Ureter (tissue), 1 donor: ENCODE measurements at regions not wholly inside any gene's neighbourhood (a gene's known extent, or its start where the extent isn't known, plus 50 kb on each side); places are given as distances from the start of the nearest gene placed in this dataset.
"Not testable (repeated sequence)": the region's sequence is repeated elsewhere in the genome, so short reads cannot be mapped to it uniquely, and the experiment has no call there.

Experiments
- DNase-seq: peaks from one replicate; pipeline ENCODE4 v3.0.0-alpha.2; 2020; ENCODE audit warnings: low spot score
- donor health status: DM: yes; HTN: yes; CAD: no.

DNA sequence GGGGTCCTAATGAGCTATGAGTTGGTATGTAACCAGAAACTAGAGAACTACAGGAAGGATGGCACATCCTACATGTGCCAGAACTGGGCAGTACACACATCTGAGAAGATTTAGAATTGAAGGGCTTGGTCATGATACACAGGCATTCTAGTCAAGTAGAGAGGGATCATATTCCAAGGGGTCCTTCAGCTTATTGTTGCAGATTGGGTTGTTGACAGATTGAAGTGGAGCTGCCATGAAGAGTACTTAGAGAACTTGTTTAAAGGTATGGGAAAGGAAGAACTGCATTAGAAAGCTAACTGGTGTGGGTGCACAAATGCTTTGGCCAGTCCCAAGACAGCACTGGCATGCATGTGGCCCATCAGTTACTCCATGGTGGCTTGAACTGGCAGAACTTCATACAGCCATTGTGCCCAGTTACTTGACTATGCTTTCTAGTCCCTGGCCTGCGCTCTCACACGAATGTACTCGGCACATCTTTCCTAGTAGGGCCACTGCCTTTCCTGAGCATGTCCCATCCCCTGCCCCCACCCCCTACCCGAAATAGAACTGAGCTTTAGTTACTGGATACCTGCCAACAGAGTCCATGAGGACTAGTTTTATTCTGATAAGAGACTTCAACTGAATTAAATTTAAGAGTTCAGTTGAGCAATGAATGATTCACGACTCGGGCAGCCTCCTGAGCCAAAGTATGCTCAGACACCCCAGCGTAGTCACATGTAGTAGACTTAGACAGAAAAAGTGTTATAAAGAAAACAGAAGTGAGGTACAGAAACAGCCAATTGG is 64.0 kb downstream of the CCNG2 start:
- no peak for DNase-seq

DNA sequence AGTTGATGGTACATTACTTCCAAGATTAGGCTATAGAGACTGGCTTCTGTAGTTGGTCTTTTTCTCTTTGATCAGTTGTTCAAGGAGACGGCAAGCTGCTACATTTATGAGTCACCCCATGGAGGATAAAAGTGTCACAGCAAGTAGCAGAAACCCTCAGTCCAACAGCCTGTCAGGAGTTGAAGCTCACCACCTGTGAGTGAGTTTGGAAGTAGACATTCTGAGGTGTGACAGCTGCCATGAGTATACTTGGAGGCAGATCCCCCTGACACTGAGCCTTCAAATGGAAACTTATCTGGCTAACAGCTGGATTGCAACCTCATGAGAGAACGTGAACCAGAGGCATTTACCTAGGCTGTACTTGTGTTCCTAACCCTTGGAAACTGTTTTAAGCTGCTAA is 68.0 kb downstream of the CCNG2 start:
- DNase-seq, result no peak

DNA sequence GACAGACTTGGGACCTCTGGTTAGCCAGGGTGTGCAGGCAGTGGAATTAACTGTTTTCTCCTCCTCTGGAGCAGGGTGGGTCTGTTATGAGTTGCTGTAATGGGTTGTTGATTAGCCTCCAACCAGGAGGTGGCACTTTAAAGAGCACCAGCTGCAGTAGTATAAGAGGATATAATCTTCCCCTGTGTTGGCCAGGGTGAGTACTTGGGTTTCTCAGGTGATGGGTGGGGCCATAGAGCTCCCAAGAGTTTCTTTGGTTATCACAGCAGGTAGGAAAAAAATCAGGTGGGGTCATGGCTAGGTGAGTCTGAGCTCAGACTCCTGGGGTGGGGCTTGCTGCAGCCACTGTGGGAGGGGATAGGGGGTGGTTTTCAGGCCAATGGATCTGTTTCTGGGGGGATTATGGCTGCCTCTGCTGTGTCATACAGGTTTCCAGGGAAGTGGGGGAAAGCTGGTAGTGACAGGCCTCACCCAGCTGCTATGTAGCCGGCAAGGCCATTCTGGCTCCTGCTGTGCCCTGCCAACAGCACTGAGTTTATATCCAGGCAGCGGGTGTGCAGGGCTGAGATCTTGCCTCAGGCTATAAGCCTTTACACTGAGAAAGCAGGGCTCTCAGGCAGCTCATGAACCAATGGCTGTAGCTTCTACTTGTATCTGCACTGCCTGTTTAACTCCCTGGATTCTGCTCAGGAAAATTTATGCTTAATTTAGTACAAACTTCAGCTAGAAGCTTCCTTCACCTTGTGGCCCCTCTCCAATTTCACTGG is 70.1 kb downstream of the CCNG2 start:
- no peak for DNase-seq

DNA sequence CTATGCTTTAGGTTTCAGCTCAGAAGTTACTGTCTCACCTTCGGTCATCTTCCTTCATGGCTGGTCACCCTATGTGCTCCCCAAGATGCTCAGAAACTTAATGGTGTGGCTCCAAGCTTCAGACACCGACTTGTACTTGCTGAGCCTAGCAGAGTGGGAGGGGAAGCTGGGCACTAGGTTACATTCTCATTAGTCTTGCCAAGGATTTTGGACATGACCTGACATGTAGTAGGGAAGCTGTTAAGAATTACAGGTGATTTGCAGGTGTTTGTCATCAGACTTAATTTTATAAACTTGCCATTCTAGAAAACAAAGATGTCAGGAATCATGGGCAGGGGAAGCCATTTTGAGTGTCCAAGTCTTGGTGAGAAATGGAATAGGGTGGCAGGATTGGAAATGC is 72.4 kb downstream of the CCNG2 start:
- DNase-seq, result no peak

DNA sequence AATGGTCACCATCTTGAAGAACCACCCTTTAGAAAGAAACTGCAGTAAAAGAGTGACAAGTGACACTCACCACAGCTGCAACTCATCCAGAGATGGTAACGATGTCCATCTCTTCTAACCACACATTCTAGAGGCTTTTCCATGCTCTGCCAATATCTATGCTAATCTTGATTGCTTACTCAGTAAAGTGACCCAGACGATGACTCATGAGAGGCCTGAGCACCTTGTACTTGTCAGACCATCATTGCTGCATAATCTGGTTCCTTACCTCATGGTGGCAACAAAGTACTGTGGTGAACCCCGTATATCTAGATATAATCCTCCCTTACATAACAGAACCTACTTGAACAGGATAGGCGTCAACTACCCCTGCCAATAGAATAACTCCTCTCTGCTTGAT is 75.6 kb downstream of the CCNG2 start:
- DNase-seq, result no peak

DNA sequence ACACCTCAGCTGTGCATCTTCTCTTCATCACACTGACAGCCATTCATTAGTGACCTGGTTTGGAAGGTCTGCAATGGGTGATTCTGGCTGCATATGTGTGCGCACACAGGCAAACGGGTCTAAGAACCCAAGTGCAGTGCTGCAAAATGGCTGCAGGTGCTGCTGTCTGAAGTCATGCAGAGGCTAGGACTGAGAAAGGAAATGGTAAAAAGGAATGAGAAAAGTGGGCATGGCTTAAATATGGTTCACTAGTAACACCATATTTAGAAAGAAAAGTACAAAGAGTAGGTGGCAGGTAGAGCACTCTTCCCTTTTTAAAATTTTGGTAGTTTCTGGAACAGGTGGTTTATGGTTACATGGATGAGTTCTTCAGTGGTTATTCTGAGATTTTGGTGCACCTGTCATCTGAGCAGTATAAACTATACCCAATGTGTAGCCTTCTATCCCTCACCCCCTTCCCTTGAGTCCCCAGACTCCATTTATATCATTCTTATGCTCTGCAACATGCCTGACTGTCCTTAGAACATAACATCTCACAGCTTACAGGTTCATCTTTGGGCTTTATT is 78.4 kb downstream of the CCNG2 start:
- no peak for DNase-seq

DNA sequence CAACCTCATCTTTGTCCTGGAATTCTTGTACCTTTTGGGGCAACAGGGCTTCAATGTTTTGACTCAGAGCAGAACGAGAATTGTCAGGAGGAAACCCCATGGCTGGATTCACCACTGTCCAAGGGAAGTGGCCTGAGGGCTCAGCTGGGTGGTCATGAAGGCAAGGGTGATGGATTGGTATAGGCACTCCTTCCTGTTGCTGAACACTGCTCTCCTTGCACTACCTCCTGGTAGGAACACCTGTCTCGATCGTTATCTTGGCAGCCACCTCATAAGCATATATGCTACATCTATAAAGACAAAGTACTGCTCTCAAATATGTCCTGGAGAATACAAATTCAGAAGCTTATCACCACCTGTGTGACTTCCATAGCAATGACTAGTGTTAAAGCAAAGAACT is 79.8 kb downstream of the CCNG2 start:
- no peak for DNase-seq

DNA sequence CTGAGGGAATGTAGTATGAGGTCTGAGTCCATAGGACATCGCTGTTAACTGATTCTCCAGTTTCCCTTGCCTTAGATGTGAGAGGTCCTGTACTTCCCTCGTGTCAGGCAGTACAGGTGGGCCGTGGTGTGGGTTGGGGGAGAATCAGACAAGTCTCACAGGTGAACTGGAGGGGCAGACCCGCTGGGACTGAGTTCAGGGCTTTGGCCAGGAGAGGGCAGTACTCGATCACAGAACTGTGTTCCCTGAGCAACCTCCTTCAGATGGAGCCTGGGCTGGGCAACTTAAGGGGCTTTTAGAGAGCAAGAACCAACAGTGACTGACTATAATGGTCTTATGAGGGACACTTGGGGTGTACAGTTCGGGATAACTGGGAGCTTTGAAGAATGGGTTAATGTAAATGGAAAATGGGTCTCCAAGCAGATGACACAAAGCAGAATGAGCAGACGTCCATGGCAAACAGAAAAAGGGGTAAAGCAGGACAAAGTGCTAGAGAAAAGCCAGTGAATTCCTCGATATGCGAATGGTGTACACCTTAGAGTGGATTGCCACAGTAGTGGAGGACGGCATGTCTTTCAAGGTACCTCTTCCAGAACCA is 83.6 kb downstream of the CCNG2 start:
- DNase-seq, result peak; percentile 54

DNA sequence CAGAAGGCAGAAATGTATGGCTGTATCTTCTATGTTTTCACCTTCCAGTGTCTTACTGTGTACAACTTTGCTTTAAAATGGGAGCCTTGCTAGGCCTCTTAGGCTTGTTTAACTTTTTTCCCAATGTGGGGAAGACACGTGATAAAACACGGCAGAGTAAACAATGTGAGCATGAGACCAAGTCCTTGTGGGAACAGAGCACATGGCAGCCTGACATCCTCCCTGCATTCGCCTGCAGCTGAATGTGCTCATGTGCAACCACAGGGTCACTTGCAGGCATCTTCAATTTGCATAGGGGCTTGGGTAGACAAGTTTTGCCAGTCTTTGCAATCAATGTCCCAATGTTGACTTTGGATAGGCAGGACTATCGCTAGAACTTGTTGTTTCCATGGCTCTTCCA is 91.8 kb downstream of the CCNG2 start:
- no peak for DNase-seq

DNA sequence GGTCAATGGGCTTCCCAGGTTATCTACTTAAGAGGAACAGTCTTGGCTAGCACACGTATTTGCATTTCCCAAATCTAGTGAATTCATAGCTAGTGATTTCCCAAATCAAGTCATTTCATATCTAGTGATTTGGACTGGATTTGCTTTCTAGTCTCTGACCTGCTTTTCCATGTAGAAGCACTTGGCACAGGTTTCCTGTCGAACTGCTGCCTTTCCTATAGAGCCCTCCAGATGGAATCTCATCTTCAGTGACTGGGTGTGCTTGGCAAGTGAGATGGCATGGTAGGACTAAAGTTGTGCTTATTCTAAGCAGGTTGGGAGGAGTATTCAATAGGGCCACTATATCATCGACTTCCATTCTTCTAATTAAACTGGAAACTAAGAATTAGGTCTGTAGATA is 94.7 kb downstream of the CCNG2 start:
- no peak for DNase-seq

DNA sequence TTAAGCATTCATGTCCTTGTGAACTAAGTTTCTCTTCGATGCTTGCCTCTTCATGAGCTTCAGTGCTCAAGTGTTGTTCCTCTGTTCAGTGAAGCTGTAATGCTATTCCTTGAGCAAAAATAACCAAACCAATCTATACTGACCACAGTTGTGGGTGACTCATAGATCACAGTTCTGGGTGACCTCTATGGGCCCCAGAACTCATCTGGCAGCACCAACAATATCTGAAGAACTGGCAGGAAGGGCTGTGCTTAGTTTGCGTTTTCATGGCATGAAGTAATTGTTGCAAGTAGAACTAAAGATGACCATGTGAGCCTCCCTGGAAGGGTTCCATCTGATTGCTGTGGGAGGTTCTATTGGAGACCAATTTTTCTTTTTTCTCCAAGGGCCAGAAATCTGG is 106.2 kb downstream of the CCNG2 start:
- no peak for DNase-seq

DNA sequence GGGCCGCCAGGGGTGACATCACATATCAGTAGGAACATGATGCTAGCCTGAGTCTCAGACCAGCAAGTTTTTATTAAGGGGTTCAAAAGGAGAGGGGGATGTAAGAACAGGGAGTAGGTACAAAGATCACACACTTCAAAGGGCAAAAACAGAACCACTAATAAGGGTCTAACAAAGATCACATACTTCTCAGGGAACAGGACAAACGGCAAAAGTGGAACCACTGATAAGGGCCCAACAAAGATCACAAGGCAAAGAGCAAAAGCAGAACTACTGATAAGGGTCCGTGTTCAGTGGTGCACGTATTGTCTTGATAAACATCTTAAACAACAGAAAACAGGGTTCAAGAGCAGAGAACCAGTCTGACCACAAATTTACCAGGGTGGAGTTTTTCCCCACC is 107.0 kb downstream of the CCNG2 start:
- not testable (repeated sequence) for DNase-seq

DNA sequence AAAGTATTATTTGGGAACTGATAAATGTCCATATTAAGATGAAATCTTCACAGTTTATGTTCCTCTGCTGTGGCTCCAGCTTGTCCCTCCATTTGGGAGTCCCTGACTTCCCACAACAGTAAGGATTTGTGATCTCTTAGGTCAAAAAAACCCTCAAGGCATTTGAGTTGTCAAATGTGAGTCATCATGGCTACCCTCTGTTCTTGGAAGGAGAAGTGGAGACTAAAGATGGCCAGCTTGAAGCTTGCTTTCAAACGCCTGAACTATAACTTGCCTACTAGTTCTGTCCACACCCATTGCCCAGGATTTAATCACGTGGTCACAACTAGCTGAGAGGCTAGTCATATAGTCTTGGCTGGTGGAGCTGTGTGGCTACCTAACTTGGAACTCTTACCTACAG is 107.8 kb downstream of the CCNG2 start:
- DNase-seq, result no peak

DNA sequence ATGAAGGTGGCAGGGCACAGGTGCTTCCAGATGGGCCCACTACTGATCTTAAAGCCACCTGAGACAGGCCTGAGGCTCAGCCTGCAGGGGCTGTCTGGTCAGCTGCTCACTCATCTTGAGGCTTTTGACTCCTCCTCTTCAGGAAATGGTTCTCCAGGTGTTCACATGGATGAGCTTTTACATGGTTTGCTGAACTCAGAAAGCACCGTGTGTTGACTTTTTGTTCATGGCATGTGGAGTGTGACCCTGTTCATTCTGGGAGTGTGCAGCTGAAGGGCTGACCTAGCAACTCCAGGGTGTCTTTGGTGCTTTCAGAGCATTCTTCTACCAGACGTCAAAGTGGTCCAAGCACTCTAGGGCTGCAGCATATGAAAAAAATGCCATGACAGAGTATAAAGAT is 111.1 kb downstream of the CCNG2 start:
- DNase-seq, result no peak

DNA sequence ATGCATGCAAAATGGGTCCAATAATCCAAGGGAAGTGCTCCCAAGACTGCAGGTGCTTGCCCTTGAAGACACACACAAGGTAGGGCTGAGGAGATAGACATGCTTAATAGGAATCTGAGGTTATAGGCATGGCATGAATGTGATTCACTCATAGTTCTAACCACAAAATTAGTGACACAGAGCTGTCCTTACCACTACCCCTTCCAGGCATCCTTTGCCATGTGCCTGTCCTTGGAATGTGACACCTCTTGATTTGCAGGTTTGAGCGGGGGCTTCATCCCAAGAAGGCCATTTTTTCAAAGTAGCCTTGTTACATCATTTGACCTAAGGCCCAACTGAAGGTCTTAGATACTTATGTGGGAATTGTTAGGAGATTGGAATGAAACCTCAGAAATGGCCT is 112.5 kb downstream of the CCNG2 start:
- DNase-seq, result no peak

DNA sequence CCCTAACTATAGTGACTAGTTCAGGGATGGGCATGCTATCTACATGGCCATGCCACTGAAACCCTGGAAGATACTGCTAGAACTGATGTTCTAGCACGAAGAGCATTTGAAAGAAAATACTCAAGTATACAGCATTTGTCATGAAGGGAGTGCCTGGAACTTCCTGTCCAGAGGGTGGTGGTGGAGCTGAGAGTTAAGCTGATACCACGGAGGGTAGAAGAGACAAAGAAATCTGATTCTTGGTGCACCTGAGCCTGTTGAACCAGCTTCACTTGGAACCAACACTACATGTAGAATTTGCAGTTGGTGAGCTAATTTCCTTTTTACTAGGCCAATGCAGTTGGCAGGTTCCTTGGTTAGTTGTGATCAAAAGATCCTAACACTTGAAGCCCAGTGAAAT is 116.4 kb downstream of the CCNG2 start:
- DNase-seq, result no peak

DNA sequence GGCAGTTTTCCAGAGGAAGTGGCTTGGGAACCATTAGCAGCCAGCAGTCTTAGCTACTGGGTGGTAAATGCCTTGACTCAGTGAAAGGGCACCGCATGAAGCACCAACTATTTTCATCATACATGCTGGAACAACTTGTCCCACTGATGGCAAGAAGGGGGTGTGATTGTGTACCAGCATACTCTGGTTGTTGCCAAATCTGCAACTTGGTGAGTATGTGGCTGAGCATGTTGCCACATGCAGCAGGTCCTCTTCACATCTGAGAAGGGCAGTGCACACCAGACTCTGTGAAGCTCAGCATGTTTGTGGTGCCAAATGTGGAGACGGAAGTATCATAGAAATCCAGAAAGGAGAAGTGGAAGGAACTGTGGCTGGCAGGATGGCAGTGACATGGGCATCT is 122.1 kb downstream of the CCNG2 start:
- not testable (repeated sequence) for DNase-seq

DNA sequence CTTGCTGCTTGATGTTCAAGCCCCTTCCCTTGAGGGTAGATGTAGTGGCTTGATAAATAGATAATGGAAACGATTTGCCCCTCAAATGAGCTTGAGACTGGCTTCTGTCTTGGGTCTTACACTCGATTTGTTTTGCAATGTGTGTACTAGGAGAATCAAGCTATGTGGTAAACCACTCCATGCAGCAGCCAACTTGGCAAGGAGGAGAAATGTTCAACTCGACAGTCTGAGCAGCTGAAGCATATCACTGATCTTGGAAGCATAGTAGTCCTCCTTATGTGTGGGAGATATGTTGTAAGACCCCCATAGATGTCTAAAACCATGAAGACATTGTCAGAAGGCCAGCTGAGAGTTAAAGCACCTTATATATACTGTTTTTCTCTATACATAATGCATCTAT is 125.3 kb downstream of the CCNG2 start:
- no peak for DNase-seq

DNA sequence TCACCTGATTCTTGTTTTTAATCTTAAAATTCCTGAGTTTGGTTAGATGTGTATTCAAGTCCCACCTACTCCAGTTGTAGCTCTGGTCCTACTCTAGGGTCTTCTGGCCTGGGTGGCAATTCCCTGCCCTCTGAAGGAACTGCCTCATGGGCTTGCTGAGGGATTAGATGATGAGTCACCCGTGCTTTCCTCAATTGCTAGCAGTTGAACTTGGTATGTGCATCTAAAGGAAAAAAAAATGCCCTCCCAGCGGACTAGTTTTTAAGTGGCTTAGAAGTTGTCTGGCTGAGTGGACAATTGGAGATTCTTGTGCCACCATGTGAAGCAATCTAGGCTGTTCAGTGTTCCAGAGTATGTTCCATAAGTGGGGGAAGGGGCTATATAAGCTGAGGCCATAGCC is 127.0 kb downstream of the CCNG2 start:
- DNase-seq, result no peak

DNA sequence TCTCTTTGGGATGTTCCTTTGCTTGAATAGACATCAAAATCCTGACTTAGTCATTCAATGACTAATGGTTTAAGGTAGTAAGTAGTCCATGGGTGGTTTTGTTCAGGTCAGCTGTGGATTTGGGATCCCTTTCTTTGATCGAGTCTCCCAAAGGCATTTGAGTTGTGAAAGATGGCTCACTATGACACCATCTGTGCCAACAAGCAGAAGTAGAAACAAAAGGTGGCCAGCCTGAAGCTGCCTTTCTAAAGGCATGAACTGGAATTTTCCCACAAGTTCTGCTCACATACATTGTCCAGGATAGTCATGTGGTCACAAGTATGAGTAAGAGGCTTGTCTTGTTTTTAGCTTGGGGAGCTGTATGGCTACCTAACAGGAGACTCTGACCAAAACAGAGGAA is 129.9 kb downstream of the CCNG2 start:
- no peak for DNase-seq

DNA sequence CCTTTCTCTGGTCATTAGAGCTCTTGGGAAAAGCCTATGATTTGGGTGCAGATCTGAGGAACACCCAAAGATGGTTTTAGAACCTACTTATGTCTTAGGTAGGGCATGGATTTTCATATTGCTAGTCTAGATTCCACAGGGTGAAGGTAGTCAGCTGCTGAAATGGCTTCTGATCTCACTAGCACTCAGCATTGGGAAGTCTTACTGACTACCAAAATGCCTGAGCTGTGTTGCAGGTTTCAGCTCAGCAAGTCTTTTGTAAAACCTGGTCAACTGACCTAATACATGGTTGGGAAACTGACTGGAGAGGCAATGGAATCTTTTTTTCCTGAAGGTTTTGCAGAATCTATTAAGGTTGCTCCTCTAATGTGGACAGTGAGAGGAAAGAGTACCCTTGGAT is 136.4 kb downstream of the CCNG2 start:
- DNase-seq, result no peak

DNA sequence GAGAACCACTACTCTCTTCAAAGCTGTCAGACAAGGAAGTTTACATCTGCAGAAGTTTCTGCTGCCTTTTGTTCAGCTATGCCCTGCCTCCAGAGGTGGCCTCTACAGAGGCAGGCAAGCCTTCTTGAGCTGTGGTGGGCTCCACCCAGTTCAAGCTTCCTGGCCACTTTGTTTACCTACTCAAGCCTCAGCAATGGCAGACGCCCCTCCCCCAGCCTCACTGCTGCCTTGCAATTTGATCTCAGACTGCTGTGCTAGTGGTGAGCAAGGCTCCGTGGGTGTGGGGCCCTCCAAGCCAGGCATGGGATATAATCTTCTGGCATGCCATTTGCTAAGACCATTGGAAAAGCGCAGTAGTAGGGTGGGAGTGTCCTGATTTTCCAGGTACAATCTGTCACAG is 144.0 kb downstream of the CCNG2 start:
- peak; percentile 44 for DNase-seq

DNA sequence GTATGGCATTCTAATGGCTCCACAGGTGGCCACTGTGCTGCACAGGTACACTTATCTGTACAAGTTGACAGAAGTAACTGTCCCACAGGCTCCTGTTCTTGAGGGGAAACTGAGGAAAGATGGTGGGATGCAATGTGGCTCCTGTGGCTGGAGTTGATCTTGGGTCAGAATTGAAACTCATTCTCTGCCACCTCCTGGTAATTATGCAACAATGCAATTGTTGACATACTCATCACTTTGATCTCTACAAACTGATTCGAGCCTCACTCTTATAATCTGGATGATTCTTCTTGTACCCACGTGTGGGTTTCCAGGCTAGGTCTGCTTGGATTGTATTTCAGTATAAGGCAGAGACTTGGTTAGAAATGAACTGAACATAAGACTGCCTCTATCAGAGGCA is 148.8 kb downstream of the CCNG2 start:
- DNase-seq, result no peak
